ENCODE measurements at regions not wholly inside any gene's neighbourhood (a gene's known extent, or its start where the extent isn't known, plus 50 kb on each side); places are given as distances from the start of the nearest gene placed in this dataset.
A peak's percentile ranks its signal among the peaks of the same experiment; 100 is the strongest.

- no peak for FAIRE-seq
- TF ChIP-seq, protein P1, sequence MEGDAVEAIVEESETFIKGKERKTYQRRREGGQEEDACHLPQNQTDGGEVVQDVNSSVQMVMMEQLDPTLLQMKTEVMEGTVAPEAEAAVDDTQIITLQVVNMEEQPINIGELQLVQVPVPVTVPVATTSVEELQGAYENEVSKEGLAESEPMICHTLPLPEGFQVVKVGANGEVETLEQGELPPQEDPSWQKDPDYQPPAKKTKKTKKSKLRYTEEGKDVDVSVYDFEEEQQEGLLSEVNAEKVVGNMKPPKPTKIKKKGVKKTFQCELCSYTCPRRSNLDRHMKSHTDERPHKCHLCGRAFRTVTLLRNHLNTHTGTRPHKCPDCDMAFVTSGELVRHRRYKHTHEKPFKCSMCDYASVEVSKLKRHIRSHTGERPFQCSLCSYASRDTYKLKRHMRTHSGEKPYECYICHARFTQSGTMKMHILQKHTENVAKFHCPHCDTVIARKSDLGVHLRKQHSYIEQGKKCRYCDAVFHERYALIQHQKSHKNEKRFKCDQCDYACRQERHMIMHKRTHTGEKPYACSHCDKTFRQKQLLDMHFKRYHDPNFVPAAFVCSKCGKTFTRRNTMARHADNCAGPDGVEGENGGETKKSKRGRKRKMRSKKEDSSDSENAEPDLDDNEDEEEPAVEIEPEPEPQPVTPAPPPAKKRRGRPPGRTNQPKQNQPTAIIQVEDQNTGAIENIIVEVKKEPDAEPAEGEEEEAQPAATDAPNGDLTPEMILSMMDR (IDR thresholded peaks at IDR 0.05; ENCODE audit: insufficient read depth, low read depth, low read length), result no peak
- no peak for TF ChIP-seq EZH2 (IDR thresholded peaks at IDR 0.05; ENCODE audit: insufficient read depth, low read length)
Measured at GRCh38 chr6:47116086-47116485, 74.0 kb upstream of the ADGRF1 start.

DNA sequence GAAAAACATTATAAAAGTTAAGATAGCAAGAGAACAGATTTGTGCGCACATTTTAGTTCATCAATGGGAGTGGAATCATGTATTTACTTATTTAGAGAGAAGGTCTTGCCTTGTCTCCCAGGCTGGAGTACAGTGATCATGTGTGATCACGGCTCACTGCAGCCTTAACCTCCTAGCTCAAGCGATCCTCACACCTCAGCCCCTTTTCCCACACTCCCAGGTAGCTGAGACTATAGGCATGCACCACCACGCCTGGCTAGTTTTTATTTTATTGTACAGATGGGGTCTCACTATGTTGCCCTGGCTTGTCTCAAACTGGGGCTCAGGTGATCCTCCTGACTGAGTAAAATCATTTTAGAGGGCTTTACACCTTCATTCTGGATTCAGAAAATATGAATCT lies 72.3 kb upstream of the ADGRF1 start:
- Histone ChIP-seq H3K27ac (ENCODE audit: low read depth, low read length) (no peak overlapping the region), H2AFZ (ENCODE audit: low read depth, low read length) (no peak overlapping the region), H3K4me3 (ENCODE audit: insufficient read depth, low read depth, low read length) (no peak overlapping the region), H4K20me1 (ENCODE audit: insufficient read depth, low read length) (no peaks in the 10 kb centered on the region), H3K9me3 (ENCODE audit: insufficient read depth, low read depth, low read length) (no peaks in the 10 kb centered on the region), H3K27me3 (ENCODE audit: insufficient read depth, low read length) (no peaks in the 10 kb centered on the region), H3K4me2 (ENCODE audit: low read length) (no peak overlapping the region), H3K36me3 (ENCODE audit: insufficient read depth, low read length) (no peaks in the 10 kb centered on the region), H3K9ac (ENCODE audit: low read length) (no peak overlapping the region), H3K79me2 (ENCODE audit: insufficient read depth, low read length) (no peaks in the 10 kb centered on the region), H3K4me1 (ENCODE audit: insufficient read depth, low read length) (peaks cover 4% of the 10 kb centered on the region)
- DNase-seq (ENCODE audit: low read depth) (no peak), FAIRE-seq (no peak)
- peaks cover 46% of the 10 kb centered on the region for H3K4me1 Mint-ChIP-seq (ENCODE audit: low read depth, unreplicated experiment)
- no peaks in the 10 kb centered on the region for H3K9me3 Mint-ChIP-seq (ENCODE audit: unreplicated experiment)
- H3K27me3 Mint-ChIP-seq (ENCODE audit: low read depth, unreplicated experiment), result no peaks in the 10 kb centered on the region
- no peak overlapping the region for H3K4me3 Mint-ChIP-seq (ENCODE audit: unreplicated experiment)
- H3K27ac Mint-ChIP-seq (ENCODE audit: unreplicated experiment), result peak overlapping the region; percentile 98
- no peaks in the 10 kb centered on the region for H3K36me3 Mint-ChIP-seq (ENCODE audit: low read depth, unreplicated experiment)
- TF ChIP-seq, protein P1 (IDR thresholded peaks at IDR 0.05; ENCODE audit: insufficient read depth, low read depth, low read length), result no peak

More at GRCh38 chr6:47116086-47116485, 74.0 kb upstream of the ADGRF1 start:
- H3K4me3 Mint-ChIP-seq (ENCODE audit: unreplicated experiment), result no peak overlapping the region
- peaks cover 4% of the 10 kb centered on the region for H3K4me1 ChIP-seq (ENCODE audit: insufficient read depth, low read length)
- no peak overlapping the region for H3K4me3 ChIP-seq (ENCODE audit: insufficient read depth, low read depth, low read length)
- peaks cover 41% of the 10 kb centered on the region for H3K4me1 Mint-ChIP-seq (ENCODE audit: low read depth, unreplicated experiment)
- no peaks in the 10 kb centered on the region for H3K9me3 Mint-ChIP-seq (ENCODE audit: unreplicated experiment)
- H3K36me3 Mint-ChIP-seq (ENCODE audit: low read depth, unreplicated experiment), result no peaks in the 10 kb centered on the region
- no peak overlapping the region for H3K9ac ChIP-seq (ENCODE audit: low read length)
- no peaks in the 10 kb centered on the region for H3K9me3 ChIP-seq (ENCODE audit: insufficient read depth, low read depth, low read length)
- H3K27me3 ChIP-seq (ENCODE audit: insufficient read depth, low read length), result no peaks in the 10 kb centered on the region
- no peaks in the 10 kb centered on the region for H3K27me3 Mint-ChIP-seq (ENCODE audit: low read depth, unreplicated experiment)
- H3K36me3 ChIP-seq (ENCODE audit: insufficient read depth, low read length), result no peaks in the 10 kb centered on the region
- H2AFZ ChIP-seq (ENCODE audit: low read depth, low read length), result no peak overlapping the region
- H4K20me1 ChIP-seq (ENCODE audit: insufficient read depth, low read length), result no peaks in the 10 kb centered on the region
- no peaks in the 10 kb centered on the region for H3K79me2 ChIP-seq (ENCODE audit: insufficient read depth, low read length)
- no peak overlapping the region for H3K4me2 ChIP-seq (ENCODE audit: low read length)
- no peak overlapping the region for H3K27ac Mint-ChIP-seq (ENCODE audit: unreplicated experiment)
- H3K27ac ChIP-seq (ENCODE audit: low read depth, low read length), result no peak overlapping the region
- no peak for DNase-seq (ENCODE audit: low read depth)

GRCh38 chr6:47112317-47112716 lies 70.2 kb upstream of the ADGRF1 start:
- no peaks in the 10 kb centered on the region for H3K79me2 ChIP-seq (ENCODE audit: insufficient read depth, low read length)
- Mint-ChIP-seq H3K27ac (ENCODE audit: unreplicated experiment) (peak overlapping the region; percentile 98), H3K27me3 (ENCODE audit: low read depth, unreplicated experiment) (no peaks in the 10 kb centered on the region), H3K36me3 (ENCODE audit: low read depth, unreplicated experiment) (no peaks in the 10 kb centered on the region), H3K4me3 (ENCODE audit: unreplicated experiment) (no peak overlapping the region), H3K4me1 (ENCODE audit: low read depth, unreplicated experiment) (peaks cover 53% of the 10 kb centered on the region), H3K9me3 (ENCODE audit: unreplicated experiment) (no peaks in the 10 kb centered on the region)
- TF ChIP-seq EZH2 (IDR thresholded peaks at IDR 0.05; ENCODE audit: insufficient read depth, low read length), result no peak
- TF ChIP-seq, protein P1 (IDR thresholded peaks at IDR 0.05; ENCODE audit: insufficient read depth, low read depth, low read length), result no peak
- H2AFZ ChIP-seq (ENCODE audit: low read depth, low read length), result no peak overlapping the region
- no peak for FAIRE-seq
- no peak for DNase-seq (ENCODE audit: low read depth)
- no peaks in the 10 kb centered on the region for H3K36me3 ChIP-seq (ENCODE audit: insufficient read depth, low read length)
- H3K4me3 ChIP-seq (ENCODE audit: insufficient read depth, low read depth, low read length), result no peak overlapping the region
- H3K4me1 ChIP-seq (ENCODE audit: insufficient read depth, low read length), result peaks cover 4% of the 10 kb centered on the region
- no peaks in the 10 kb centered on the region for H3K27me3 ChIP-seq (ENCODE audit: insufficient read depth, low read length)
- H3K4me2 ChIP-seq (ENCODE audit: low read length), result peak overlapping the region; percentile 2
- no peak overlapping the region for H3K9ac ChIP-seq (ENCODE audit: low read length)
- no peaks in the 10 kb centered on the region for H4K20me1 ChIP-seq (ENCODE audit: insufficient read depth, low read length)
- H3K9me3 ChIP-seq (ENCODE audit: insufficient read depth, low read depth, low read length), result no peaks in the 10 kb centered on the region
- H3K27ac ChIP-seq (ENCODE audit: low read depth, low read length), result no peak overlapping the region

Data from astrocyte (in vitro differentiated cells and primary cell).